ENCODE measurements at regions not wholly inside any gene's neighbourhood (a gene's known extent, or its start where the extent isn't known, plus 50 kb on each side); places are given as distances from the start of the nearest gene placed in this dataset.
"Not testable (repeated sequence)": the region's sequence is repeated elsewhere in the genome, so short reads cannot be mapped to it uniquely, and the experiment has no call there.

DNA sequence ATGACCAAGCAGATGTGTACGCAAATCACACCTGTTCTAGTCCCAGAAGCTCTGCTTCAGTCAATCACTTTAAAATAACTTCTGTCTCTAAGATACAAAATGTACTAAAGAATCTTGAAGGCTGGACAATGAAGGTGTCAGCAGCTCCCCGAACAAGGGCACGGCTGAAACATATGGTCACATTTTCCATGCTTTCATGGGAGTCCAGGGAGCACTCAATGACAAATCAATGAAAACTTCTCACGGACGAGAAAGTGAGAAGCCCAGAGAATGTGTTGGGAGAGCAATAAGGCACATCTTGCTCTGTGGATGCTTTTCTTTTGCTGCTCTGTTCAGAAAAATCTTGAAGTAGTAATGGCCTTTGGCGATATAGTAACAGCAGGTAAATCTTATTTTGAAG lies 1548.7 kb downstream of the KHDRBS2 start:
- TF ChIP-seq, protein P1, sequence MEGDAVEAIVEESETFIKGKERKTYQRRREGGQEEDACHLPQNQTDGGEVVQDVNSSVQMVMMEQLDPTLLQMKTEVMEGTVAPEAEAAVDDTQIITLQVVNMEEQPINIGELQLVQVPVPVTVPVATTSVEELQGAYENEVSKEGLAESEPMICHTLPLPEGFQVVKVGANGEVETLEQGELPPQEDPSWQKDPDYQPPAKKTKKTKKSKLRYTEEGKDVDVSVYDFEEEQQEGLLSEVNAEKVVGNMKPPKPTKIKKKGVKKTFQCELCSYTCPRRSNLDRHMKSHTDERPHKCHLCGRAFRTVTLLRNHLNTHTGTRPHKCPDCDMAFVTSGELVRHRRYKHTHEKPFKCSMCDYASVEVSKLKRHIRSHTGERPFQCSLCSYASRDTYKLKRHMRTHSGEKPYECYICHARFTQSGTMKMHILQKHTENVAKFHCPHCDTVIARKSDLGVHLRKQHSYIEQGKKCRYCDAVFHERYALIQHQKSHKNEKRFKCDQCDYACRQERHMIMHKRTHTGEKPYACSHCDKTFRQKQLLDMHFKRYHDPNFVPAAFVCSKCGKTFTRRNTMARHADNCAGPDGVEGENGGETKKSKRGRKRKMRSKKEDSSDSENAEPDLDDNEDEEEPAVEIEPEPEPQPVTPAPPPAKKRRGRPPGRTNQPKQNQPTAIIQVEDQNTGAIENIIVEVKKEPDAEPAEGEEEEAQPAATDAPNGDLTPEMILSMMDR (IDR thresholded peaks at IDR 0.05; ENCODE audit: low read length) = not testable (repeated sequence)
- TF ChIP-seq EZH2 (optimal IDR thresholded peaks at IDR 0.05; ENCODE audit: low read depth, low read length) = not testable (repeated sequence)
